ENCODE measurements at regions not wholly inside any gene's neighbourhood (a gene's known extent, or its start where the extent isn't known, plus 50 kb on each side); places are given as distances from the start of the nearest gene placed in this dataset.

GRCh38 chr5:33319841-33320240 is 120.9 kb upstream of the TARS1 start:
- H3K27me3 ChIP-seq (ENCODE audit: insufficient read depth, low read depth, low read length) = no peaks in the 10 kb centered on the region
- no peaks in the 10 kb centered on the region for H3K9me2 ChIP-seq (ENCODE audit: insufficient read depth, low read length)
- no peak overlapping the region for H3K27ac ChIP-seq (ENCODE audit: low read length)
- H3K79me2 ChIP-seq (replicated peaks; ENCODE audit: insufficient read depth, low read length) = no peaks in the 10 kb centered on the region
- no peak overlapping the region for H3K4me2 ChIP-seq (ENCODE audit: low read length)
- TF ChIP-seq TAF1 (IDR thresholded peaks at IDR 0.05; ENCODE audit: low read depth) = no peak
- no peak for TF ChIP-seq POLR2AphosphoS5 (IDR thresholded peaks at IDR 0.05)
- TF ChIP-seq RAD21 (conservative IDR thresholded peaks at IDR 0.05) = no peak
- no peak for TF ChIP-seq REST (IDR thresholded peaks at IDR 0.05; ENCODE audit: borderline replicate concordance)
- TF ChIP-seq EP300 (conservative IDR thresholded peaks at IDR 0.05; ENCODE audit: poor library complexity, severe bottlenecking) = no peak
- TF ChIP-seq CTCF (IDR thresholded peaks at IDR 0.05; ENCODE audit: poor library complexity, severe bottlenecking) = no peak
- TF ChIP-seq MXI1 (conservative IDR thresholded peaks at IDR 0.05; ENCODE audit: poor library complexity, severe bottlenecking) = no peak
- TF ChIP-seq EZH2 (IDR thresholded peaks at IDR 0.05; ENCODE audit: borderline replicate concordance, insufficient read depth, low read length, poor library complexity, severe bottlenecking) = no peak
- TF ChIP-seq SMC3 (conservative IDR thresholded peaks at IDR 0.05; ENCODE audit: poor library complexity) = no peak
- no peak overlapping the region for H3K9ac ChIP-seq (ENCODE audit: low read length)
- no peaks in the 10 kb centered on the region for H3F3A ChIP-seq (ENCODE audit: insufficient read depth, low read length, poor library complexity, severe bottlenecking)
- no peak overlapping the region for H3K4me3 ChIP-seq (ENCODE audit: low read length)
- no peaks in the 10 kb centered on the region for H3K36me3 ChIP-seq (ENCODE audit: insufficient read depth, low read length)
- no peak overlapping the region for H2AFZ ChIP-seq (ENCODE audit: low read depth, low read length)
- no peaks in the 10 kb centered on the region for H3K9me3 ChIP-seq (ENCODE audit: low read length)
- H4K20me1 ChIP-seq (ENCODE audit: insufficient read depth) = no peaks in the 10 kb centered on the region

- H3K36me3 ChIP-seq (ENCODE audit: insufficient read depth, low read length) = no peaks in the 10 kb centered on the region
- H3F3A ChIP-seq (ENCODE audit: insufficient read depth, low read length, poor library complexity, severe bottlenecking) = no peaks in the 10 kb centered on the region
- TF ChIP-seq REST (IDR thresholded peaks at IDR 0.05; ENCODE audit: borderline replicate concordance) = no peak
- TF ChIP-seq SMC3 (conservative IDR thresholded peaks at IDR 0.05; ENCODE audit: poor library complexity) = no peak
- no peak for TF ChIP-seq RAD21 (conservative IDR thresholded peaks at IDR 0.05)
- no peak for TF ChIP-seq MXI1 (conservative IDR thresholded peaks at IDR 0.05; ENCODE audit: poor library complexity, severe bottlenecking)
- no peak for TF ChIP-seq POLR2AphosphoS5 (IDR thresholded peaks at IDR 0.05)
- no peak for TF ChIP-seq EP300 (conservative IDR thresholded peaks at IDR 0.05; ENCODE audit: poor library complexity, severe bottlenecking)
- TF ChIP-seq CTCF (IDR thresholded peaks at IDR 0.05; ENCODE audit: poor library complexity, severe bottlenecking) = no peak
- no peak for TF ChIP-seq EZH2 (IDR thresholded peaks at IDR 0.05; ENCODE audit: borderline replicate concordance, insufficient read depth, low read length, poor library complexity, severe bottlenecking)
- H3K27ac ChIP-seq (ENCODE audit: low read length) = no peak overlapping the region
- H3K4me2 ChIP-seq (ENCODE audit: low read length) = no peak overlapping the region
- no peaks in the 10 kb centered on the region for H3K27me3 ChIP-seq (ENCODE audit: insufficient read depth, low read depth, low read length)
- no peak overlapping the region for H3K9ac ChIP-seq (ENCODE audit: low read length)
- no peaks in the 10 kb centered on the region for H3K9me2 ChIP-seq (ENCODE audit: insufficient read depth, low read length)
- H3K9me3 ChIP-seq (ENCODE audit: low read length) = no peaks in the 10 kb centered on the region
- no peak overlapping the region for H3K4me3 ChIP-seq (ENCODE audit: low read length)
- no peaks in the 10 kb centered on the region for H3K79me2 ChIP-seq (replicated peaks; ENCODE audit: insufficient read depth, low read length)
- H4K20me1 ChIP-seq (ENCODE audit: insufficient read depth) = no peaks in the 10 kb centered on the region
- H2AFZ ChIP-seq (ENCODE audit: low read depth, low read length) = no peak overlapping the region
Observed at GRCh38 chr5:33321026-33321425, 119.7 kb upstream of the TARS1 start.

Measured in neural cell (in vitro differentiated cells).